ENCODE measurements at regions not wholly inside any gene's neighbourhood (a gene's known extent, or its start where the extent isn't known, plus 50 kb on each side); places are given as distances from the start of the nearest gene placed in this dataset.
"Not testable (repeated sequence)": the region's sequence is repeated elsewhere in the genome, so short reads cannot be mapped to it uniquely, and the experiment has no call there.

DNA sequence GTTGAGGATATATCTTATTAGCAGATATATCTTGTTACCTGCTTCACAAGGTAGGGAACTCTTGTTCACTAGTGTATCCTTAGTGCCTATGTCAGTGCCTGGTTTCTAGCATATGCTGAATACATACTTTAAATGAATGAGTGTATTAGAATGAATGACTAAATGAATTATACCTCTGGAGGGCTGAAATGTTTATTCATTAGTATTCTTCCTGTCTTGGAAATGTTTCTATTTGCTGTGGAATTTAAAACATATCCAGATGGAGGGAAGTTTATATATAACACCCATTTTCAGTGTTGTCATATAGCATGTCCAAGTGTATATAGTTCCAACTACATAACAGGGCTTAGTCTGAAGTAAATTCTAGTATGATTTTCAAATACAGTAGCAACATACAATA is 581.5 kb downstream of the TBL1XR1 start:
- no peak for DNase-seq
- Mint-ChIP-seq H3K4me1 (ENCODE audit: low read depth) (no peaks in the 10 kb centered on the region), H3K27ac (no peak overlapping the region), H3K27me3 (ENCODE audit: insufficient read depth) (peaks cover 1% of the 10 kb centered on the region; the same call in 1 of the 2 replicates), H3K9me3 (peaks cover 8% of the 10 kb centered on the region), H3K36me3 (ENCODE audit: low read depth) (no peaks in the 10 kb centered on the region), H3K4me3 (no peak overlapping the region)
- TF ChIP-seq, protein P1, sequence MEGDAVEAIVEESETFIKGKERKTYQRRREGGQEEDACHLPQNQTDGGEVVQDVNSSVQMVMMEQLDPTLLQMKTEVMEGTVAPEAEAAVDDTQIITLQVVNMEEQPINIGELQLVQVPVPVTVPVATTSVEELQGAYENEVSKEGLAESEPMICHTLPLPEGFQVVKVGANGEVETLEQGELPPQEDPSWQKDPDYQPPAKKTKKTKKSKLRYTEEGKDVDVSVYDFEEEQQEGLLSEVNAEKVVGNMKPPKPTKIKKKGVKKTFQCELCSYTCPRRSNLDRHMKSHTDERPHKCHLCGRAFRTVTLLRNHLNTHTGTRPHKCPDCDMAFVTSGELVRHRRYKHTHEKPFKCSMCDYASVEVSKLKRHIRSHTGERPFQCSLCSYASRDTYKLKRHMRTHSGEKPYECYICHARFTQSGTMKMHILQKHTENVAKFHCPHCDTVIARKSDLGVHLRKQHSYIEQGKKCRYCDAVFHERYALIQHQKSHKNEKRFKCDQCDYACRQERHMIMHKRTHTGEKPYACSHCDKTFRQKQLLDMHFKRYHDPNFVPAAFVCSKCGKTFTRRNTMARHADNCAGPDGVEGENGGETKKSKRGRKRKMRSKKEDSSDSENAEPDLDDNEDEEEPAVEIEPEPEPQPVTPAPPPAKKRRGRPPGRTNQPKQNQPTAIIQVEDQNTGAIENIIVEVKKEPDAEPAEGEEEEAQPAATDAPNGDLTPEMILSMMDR (IDR thresholded peaks at IDR 0.05), result no peak

GRCh38 chr3:176611703-176612102 is 585.6 kb downstream of the TBL1XR1 start:
- no peaks in the 10 kb centered on the region for H3K4me1 Mint-ChIP-seq (ENCODE audit: low read depth)
- DNase-seq, result no peak
- TF ChIP-seq, protein P1 (IDR thresholded peaks at IDR 0.05), result no peak
- H3K27ac Mint-ChIP-seq, result no peak overlapping the region
- peaks cover 1% of the 10 kb centered on the region for H3K27me3 Mint-ChIP-seq (ENCODE audit: insufficient read depth)
- no peak overlapping the region for H3K4me3 Mint-ChIP-seq
- peaks cover 15% of the 10 kb centered on the region for H3K9me3 Mint-ChIP-seq
- no peaks in the 10 kb centered on the region for H3K36me3 Mint-ChIP-seq (ENCODE audit: low read depth)

DNA sequence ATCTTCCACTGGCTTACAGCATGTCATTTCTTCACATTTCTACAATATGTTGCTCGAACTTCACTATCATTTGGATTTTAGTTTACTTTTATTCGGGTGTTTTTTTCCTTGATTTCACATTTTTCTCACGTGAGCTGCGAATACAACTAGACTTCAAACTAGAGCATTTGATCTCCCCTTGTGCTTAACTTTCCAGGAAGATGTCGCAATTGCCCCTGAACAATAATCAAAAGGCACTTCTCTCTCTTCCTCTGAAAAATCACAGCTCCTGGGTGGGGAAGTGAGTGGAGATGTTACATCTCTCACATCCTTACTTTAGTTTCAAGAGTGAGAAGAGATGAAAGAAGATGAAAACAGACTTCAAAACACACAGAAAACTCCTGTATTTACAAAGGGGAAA is 587.9 kb downstream of the TBL1XR1 start:
- TF ChIP-seq, protein P1 (IDR thresholded peaks at IDR 0.05), result no peak
- DNase-seq, result no peak
- H3K27me3 Mint-ChIP-seq (ENCODE audit: insufficient read depth), result peaks cover 1% of the 10 kb centered on the region
- H3K27ac Mint-ChIP-seq, result no peak overlapping the region
- H3K9me3 Mint-ChIP-seq, result peaks cover 15% of the 10 kb centered on the region
- no peak overlapping the region for H3K4me3 Mint-ChIP-seq
- H3K36me3 Mint-ChIP-seq (ENCODE audit: low read depth), result no peaks in the 10 kb centered on the region
- no peaks in the 10 kb centered on the region for H3K4me1 Mint-ChIP-seq (ENCODE audit: low read depth)

- DNase-seq; H3K4me3 Mint-ChIP-seq; H3K36me3 Mint-ChIP-seq (ENCODE audit: low read depth); H3K27me3 Mint-ChIP-seq (ENCODE audit: insufficient read depth); H3K27ac Mint-ChIP-seq; H3K4me1 Mint-ChIP-seq (ENCODE audit: low read depth): not testable (repeated sequence)
- H3K9me3 Mint-ChIP-seq, result peaks cover 15% of the 10 kb centered on the region
Observed at GRCh38 chr3:176605553-176605952, 591.7 kb downstream of the TBL1XR1 start.

GRCh38 chr3:176595307-176595706 is 602.0 kb downstream of the TBL1XR1 start:
- H3K27ac Mint-ChIP-seq, result no peak overlapping the region
- H3K4me1 Mint-ChIP-seq (ENCODE audit: low read depth), result no peaks in the 10 kb centered on the region; the same call in 1 of the 2 replicates
- TF ChIP-seq, protein P1 (IDR thresholded peaks at IDR 0.05), result no peak
- H3K36me3 Mint-ChIP-seq (ENCODE audit: low read depth), result no peaks in the 10 kb centered on the region
- DNase-seq, result no peak
- H3K27me3 Mint-ChIP-seq (ENCODE audit: insufficient read depth), result no peaks in the 10 kb centered on the region
- peaks cover 4% of the 10 kb centered on the region for H3K9me3 Mint-ChIP-seq
- no peak overlapping the region for H3K4me3 Mint-ChIP-seq

DNA sequence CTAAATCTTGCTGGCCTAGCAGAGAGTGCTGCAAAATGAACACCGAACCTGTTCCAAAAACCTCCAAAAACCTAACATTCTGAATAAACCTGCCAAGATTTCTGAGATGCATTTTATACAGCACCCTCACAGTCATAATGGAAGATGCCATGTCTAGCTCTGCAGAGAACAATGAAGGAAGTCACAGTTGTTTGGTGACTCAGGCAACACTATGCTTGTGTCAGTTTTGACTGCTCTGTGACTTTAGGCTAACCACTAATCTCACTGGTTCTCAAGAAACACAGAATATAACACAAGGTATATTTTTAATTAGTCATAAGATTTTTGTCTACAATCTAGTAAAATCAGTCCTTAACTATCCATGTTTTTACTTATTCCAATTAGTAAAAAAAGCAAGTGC is 606.6 kb downstream of the TBL1XR1 start:
- Mint-ChIP-seq H3K27me3 (ENCODE audit: insufficient read depth) (no peaks in the 10 kb centered on the region), H3K4me3 (no peak overlapping the region), H3K9me3 (peaks cover 3% of the 10 kb centered on the region; the same call in 1 of the 2 replicates), H3K4me1 (ENCODE audit: low read depth) (peaks cover 7% of the 10 kb centered on the region; the same call in 1 of the 2 replicates), H3K36me3 (ENCODE audit: low read depth) (no peaks in the 10 kb centered on the region), H3K27ac (no peak overlapping the region)
- TF ChIP-seq, protein P1 (IDR thresholded peaks at IDR 0.05), result no peak
- DNase-seq, result no peak
